ENCODE measurements at regions not wholly inside any gene's neighbourhood (a gene's known extent, or its start where the extent isn't known, plus 50 kb on each side); places are given as distances from the start of the nearest gene placed in this dataset.

DNA sequence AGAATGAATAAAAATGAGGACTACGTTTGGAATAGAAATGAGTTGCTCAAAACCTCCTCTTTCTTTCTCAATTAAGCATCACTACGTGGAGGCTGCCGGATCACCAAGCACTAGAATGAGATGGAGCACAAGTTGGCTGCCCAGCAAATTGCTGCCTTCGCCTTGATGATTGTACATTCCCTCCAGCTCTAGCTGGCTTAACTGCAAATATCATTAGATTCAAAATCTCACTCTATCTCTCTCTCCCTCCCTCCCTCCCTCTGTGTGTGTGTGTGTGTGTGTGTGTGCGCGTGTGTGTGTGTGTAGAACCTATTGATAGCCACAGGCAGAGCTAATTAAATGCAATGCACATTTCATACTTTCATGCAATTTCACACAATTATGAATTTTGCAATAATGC lies 310.7 kb upstream of the CDH4 start:
- no peak for DNase-seq

DNA sequence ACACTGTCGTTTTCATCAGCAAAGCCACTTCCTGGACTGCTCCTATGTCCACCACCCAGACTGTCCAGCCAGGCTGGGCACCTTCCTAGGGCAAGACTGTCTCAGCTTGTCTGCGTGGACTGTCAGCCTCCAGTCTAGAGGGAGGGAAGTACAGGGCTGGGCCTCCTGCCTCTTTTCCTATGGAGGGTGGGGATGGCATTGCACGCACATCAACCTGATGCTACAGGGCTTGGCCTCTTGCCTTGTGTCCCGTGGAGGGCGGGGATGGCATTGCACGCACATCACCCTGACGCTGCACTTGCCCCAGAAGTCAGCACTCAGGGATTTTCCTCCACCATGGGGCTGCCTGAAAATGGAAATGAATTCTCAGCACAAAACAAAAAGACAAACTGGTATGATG lies 304.2 kb upstream of the CDH4 start:
- DNase-seq = no peak

DNA sequence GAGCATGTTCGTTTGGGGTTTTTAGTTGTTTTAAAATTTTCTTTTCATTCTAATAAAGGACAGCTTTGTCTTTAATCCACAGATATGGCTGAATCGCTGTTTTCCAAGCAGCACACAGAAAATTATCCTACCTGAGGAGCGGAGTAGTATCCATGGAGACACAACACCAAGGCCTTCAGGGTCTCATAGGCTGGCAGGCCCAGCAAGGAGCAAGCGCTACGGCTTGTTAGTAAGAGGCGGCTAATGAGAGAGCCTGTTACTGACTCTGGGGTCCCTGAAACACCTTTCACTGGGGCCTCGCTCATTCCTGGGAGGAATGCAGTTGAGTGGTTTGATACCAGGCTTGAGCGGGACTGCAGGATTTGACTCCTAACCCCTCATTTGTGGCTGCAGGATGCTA lies 303.8 kb upstream of the CDH4 start:
- DNase-seq = no peak

DNA sequence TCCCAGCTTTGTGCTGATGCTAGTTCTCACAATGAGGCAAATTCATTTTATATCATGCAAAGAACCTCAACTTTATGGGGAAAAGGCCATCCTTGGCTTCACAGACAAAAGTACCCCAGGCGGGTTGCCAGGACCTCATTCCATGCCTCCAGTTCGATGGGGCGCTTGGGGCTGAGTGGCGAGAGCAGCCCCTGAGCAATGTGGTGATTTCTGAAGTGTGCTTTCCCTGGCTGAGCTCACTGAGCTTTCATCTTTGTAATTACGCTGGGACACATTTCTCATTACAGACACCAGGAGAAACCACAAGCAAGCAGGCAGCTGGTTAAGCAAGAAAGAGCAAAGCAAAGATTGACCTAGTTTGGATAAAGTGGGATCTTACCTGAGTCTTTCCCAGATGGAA lies 301.5 kb upstream of the CDH4 start:
- no peak for DNase-seq

DNA sequence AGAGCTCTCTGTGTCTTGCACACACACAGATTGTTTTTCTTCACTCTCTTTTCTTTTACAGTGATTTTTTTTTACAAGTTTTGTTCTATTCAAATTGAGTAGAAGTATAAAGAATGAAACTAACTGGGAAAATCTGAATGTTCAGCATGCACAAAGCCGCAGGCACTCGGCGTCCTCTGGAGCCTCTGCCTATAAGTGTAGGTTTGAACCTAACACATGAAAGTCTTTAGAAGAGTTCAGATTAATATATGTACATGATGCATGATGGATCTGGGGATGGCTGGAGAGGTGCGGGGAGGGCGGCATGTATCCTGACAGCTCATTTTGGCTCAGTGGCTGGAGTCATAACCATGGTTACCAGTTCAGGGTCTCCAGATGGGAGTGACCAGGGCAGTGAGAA lies 301.1 kb upstream of the CDH4 start:
- no peak for DNase-seq

DNA sequence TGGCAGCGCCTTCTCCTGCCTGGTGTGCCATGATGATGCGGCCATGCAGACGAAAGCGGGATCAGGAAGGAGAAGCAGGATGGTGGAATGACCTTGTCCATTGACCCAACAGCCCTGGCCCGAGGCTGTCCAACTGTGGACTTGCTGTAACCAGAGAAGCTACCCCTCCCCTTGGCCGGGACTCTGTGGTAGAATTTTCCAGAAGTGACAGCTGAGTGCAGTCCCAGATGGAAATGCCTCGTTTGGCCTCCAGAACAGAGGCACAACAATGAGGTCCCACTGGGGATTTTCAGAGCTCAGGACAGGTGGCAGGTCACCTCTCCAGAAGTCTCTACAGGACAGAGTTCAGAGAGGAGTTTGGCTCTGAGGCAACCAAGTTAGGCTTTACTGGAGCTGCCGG lies 299.2 kb upstream of the CDH4 start:
- DNase-seq = no peak

DNA sequence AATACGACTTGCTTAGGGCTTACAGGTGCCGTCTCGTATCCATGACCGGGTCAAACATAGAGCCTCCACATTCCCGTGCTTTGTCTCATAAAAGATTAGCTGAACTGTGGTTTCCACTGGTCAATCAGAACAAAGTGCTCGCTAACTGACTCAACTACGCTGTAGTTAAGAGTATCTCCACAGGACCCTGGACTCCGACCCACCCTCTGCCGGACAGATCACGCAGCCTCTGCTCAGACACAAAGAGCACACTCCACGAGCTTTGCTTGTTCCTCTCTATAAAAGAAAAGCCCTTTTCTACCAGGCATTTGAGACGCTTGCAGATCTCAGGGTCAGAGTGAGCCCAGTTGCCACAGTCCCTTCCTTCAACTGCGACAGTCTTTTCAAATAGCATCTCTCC lies 298.7 kb upstream of the CDH4 start:
- DNase-seq = no peak

DNA sequence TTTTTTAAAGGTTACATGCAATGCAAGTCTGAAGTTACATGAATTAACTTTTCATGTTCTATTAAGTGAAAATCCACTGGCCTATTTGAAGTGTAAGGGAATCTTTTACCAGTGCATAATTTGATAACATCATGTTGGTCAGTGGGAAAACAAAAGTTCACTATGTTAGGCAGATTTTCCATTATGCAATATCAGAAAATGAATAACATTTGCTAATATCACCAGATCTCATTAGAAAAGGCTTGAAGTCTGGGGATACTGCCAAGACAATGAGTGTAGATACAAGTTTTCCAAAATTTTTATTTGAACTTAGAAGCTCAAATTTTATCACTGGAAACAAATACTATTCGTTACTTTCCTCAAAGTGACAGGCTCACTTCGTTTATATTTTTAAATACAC lies 296.4 kb upstream of the CDH4 start:
- no peak for DNase-seq

DNA sequence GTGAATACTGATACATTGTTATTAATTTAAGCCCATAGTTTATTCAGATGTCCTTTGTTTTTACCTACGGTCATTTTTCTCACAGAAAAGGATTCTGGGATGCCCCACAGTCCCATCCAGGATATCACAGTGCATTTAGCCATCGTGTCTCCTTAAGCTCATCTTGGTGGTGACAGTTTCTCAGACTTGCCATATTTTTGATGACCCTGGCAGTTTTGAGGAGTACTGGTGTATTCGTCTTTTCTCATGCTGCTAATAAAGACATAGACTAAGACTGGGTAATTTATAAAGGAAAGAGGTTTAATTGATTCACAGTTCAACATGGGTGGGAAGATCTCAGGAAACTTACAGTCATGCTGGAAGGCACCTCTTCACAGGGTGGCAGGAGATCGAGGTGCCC lies 295.9 kb upstream of the CDH4 start:
- DNase-seq = no peak

DNA sequence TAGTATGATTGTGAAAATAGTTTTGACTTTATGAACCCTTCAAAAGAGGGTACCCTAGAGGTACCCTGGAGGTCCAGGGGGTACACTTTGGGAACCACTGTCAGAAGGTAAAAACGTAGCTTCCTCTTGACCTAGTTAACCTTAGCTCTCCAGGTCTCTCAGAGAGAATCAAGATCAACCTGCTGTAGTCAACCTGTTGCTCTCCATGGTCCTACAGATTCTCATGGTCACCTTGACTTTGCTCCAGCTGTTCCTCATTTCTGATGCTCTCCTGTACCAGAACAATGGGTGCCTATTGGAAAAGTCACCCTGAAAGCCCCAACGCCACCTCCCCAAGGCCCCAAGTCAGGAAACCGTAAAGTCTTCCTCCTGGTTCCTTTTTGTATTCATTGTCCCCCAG lies 294.4 kb upstream of the CDH4 start:
- DNase-seq = no peak

DNA sequence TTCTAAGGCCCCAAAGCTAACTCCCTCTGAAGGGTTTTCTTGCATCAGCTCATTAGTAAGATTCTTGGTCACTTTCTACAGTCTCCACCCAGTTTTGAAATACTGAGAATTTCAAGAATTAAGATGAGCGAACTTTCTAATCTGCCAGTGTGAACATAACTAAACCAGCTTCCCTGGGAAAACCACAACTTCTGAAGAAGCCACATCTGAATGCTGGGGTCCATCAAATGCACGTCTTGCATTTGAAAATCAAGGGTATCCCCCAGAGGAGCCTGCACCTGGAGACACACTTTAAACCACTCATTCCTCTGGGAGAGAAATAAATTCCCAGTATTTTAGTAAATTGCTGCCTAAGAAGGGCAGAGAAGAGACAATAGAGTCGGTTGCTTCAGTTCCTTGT lies 292.1 kb upstream of the CDH4 start:
- DNase-seq = no peak

DNA sequence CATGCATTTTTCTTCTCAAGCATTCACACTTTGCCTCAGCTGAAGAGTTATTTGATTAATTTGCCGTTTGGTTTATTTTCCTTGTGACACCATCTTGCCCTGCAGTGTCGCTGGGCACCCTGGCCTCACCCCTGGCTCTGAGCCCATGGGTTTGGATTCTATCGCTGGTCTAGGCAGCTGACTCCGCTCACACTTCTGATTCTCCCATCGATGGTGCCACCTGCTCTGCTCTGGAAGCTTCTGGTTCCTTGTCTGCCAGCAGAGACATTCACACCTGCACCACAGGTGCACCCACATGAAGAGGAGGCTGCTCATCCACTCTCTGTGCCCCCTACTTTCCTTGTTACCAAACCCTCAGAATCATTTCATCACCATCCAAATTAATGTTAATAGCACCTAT lies 291.6 kb upstream of the CDH4 start:
- DNase-seq = no peak

DNA sequence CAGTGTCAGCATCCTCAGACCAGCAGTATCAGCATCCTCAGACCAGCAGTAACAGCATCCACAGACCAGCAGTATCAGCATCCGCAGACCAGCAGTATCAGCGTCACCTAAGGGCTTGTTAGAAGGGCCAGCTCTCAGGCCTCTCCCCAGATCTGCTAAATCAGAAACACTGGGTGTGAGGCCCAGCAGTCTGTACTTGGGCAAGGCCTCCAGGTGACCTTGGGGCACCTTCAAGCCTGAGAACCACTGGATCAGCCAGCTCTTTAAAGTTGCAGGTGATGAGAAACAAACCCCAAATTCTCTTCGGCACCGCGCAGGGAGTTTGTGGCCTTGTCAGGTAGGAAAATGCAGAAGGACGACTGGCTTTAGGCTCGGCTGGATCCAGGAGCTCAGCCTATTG lies 290.5 kb upstream of the CDH4 start:
- DNase-seq = no peak

DNA sequence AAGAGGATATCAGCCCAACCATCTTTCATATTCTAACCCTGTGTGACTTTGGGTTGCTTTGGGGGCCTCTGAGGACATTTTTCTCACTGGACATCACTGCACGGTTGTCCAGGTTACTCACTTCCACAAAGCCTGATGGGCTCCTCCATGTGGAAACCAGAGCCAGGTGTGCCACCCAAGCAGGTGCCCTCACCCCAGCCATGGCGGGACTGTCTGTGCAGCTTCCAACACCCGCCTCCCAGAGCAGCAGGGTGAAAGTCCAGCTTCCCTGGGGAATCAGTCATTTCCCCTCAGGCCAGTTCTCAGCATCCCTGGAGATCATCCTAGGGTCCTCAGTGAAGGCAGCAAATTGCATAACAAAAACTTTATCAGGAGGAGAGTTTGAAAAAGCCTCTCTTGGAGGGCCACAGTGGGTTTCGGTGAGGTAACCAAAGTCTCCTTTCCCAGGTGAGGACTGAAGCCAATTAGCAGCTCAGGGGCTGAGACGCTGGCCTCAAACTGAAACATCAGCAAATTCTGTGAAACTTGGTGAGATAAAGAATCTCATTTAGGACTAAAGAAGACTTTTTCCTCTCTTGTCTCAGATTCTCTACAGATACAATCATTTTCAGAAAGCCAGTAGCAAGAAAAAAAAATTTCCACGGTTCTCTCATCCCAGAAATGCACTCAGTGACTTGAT lies 289.6 kb upstream of the CDH4 start:
- no peak for DNase-seq

DNA sequence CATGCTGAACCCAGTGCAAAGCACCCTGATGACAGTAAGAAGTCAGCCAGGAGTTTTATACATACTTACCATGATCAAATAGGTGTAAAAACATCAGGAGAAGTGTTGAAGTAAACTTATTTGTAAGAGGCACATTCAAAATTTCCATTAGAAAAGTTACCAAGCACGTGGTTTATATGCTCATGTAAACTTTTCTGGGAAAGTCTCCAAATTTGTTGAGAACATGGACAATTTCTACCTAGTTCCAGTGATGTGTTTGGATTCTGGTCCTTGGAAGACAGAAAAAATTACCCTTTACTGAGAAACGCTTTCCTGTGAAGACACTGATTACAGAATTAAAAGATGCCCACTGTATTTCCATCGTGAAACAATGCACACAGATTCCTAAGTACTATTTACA lies 288.9 kb upstream of the CDH4 start:
- DNase-seq = no peak

DNA sequence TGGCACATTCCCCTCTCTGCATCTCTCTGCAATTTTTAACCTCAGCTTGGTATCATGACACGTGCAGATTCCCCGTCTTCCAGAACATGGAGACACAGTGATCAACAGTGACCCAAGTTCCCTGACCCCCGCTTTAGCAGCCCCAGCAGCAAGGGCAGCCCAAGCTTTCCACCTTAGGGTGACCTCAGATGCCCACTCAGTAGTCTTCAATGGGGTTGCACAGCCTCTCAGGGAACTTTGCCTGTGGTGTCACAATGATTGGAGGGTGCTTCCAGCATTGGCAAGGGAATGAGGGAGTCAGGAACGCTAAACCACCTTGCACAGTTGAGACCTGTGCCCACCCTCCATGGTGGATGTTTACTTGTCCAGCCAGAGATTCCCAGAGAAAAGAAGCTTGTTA lies 287.1 kb upstream of the CDH4 start:
- DNase-seq = no peak

DNA sequence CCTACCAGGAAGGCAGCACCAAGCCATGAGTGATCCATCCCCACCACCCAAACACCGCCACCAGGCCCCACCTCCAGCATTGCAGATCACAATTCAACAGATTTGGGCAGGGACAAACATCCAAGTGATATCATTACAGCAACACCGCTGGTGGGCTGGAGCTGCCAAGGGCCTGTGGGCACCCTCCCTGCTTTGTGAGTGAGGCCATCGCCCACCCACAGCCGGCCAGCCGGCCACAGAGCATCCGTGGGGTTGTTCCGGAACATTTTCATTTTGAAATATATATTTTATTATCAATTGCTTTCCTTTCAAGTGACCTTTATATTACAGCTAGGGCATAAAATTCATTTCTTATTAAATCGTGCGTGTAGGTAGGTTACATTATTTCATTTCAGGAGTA lies 286.0 kb upstream of the CDH4 start:
- DNase-seq = no peak

DNA sequence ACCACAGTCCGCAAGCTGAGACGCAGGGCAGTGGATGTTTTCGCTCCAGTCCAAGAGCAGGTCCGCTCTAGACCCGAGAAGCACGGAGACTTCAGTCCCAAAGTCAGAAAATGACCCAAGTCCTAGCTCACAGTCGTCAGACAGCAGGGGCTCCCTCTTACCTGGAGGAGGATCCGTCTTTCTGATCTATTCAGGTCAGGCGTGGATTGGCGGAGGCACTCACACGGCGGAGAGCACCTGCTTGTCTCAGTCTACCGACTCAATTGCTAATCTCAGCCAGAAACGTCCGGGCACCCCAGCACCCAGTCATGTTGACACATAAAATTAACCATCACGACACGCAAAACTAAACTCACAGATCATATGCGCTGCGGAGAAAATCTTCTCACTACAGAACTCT lies 285.3 kb upstream of the CDH4 start:
- DNase-seq = no peak

DNA sequence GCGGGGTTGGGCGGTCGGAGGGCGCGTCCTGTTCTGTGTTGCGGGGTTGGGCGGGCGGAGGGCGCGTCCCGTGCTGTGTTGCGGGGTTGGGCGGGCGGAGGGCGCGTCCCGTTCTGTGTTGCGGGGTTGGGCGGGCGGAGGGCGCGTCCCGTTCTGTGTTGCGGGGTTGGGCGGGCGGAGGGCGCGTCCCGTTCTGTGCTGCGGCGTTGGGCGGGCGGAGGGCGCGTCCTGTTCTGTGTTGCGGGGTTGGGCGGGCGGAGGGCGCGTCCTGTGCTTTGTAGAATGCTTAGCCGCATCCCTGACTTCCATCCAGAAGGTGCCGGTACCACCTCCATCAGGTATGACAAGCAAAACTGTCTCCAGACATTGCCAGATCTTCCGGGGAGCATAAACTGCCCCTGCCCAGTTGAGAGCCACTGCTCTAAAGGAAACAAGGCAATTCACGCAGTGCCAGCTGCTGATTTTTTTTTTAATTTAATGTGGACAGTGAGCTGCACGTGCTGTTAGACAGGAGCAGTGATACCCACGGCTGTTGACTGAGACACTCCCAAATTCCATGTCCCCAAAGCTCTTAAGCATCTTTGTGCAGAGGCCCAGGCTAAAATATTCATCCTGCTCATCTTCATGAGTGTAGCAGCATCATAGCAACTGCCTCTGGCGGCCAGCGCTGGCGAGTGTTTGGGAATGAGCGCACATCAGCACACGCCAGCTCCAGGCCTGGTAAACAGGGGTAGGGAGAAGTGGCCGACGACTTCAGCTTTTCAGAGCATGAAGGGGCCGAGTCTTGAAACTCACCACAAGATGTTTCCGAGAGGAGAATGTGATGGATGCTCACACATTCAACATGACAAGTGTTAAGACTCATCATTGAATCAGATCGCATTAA lies 284.4 kb upstream of the CDH4 start:
- no peak for DNase-seq

DNA sequence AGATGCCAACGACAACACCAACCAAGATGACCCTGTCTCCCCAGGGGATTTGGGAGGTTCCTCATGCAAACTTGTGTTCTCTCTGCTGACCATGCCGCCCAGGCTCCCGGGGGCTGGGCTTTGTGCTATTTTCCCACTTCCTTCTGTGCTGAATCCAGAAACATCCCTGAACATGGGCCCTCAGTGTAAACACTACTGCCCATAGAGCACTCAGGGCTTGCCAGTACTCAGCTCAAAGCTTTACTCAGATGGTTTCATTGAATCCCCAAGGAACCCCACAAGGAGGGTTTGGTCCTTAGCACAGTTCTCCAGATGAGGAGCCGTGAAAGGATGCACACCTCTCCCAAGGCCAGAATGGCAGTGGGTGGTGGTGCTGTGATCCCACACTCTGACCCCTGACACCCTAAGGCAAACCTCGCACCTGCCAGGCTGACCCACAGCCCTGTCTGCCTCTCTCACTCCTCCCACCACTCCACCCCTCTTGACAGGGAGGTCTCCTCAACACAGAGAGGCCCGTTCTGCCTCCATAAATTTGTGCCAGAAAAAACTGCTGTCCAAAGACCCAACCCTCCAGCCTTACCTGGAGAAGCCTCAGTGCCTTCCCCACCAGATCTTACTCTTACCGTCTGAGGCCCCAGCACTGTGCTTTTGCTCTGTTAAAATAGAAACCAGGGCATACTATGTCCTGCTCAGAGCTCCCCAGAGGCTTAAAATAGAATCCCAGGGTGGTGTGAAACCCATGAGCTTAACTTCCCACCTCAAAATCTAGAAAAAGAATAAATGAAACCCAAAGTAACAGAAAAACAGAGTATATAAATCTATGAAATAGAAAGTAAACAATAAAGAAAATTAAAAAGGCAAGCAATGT lies 283.0 kb upstream of the CDH4 start:
- DNase-seq = no peak

DNA sequence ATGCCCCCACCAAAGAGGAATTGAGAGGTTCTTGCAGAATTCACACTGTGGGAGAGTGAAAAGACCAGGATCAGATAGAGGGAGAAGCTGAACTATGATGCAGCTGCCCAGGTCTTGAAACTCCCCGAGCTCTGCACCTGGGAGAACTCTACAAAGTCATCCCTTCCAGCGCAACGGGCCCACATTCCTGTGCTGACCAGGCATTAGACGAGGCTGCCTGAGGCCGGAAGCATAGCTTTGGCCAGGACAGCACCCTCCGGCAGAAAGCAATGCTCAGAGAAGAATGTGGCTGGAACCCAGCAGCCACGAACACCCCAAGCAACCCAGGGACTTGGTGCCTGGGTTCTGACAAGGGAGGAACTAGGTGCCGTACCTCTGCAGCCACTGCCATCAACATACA lies 281.5 kb upstream of the CDH4 start:
- no peak for DNase-seq

DNA sequence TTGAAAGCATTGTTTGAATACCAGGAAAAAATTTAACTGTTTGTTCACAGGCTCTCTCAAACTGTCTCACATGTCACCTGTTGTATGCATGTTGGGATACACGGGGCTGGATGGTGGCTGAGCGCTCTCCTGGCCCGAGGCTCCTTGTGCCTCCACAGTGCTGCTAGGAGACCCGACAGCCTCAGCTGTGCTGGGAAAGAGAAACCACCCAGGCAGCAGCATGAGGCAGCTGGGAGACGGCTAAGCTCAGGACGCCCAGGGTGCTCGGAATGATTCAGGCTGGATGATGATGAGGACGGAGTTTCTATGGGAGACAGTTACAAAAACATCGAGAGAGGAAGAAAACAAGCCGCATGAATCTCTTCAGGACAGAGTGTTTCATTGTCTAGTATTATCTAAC lies 278.0 kb upstream of the CDH4 start:
- DNase-seq = no peak

DNA sequence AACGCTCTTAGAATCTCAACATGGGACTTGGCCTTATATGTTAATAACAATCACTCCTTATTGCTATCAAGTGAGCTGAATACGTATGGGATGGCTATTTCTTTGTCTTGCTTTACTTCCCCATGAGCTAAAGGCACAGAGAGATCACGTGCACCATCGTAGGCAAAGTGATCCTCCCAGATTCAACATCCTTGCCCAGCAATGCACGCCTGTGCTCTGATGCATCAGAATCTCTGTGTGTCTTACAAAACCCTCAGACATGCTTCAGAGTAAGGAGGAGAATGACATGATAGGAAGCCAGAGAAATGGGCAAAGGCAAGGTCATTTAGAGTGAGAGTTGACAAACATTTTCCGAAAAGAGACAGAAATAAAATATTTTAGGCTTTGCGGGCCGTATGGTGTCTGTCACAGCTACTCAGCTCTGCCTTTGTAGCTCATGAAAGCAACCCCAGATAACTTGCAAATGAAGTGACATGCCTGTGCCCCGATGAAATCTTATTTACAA lies 277.6 kb upstream of the CDH4 start:
- no peak for DNase-seq

DNA sequence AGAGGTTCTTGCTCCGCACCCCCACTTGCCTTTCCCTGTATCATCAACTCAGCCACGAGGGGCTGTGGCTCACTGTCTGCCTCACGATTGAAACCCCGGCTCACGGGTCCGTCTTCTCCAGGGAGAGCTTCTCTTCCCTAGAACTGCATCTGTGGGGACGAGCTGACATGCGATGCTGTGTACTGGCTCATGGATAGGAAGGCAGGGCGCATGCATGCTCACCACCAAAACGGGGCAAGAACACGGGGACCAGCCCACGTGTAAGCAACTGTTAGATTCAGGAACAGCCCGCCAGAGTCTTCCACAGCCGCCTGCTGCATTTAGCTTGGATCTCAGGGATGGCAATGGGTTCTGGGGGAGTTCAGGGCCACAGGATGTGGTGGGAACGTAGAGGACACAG lies 275.9 kb upstream of the CDH4 start:
- DNase-seq = no peak

Measured in activated CD4-positive, alpha-beta T cell treated with anti-CD3 and anti-CD28 coated beads, Interleukin-10, Interleukin-2, amounts not matched to agents 100 ng/mL and 50 ng/mL, durations not matched to agents 16 hours and 8 hours (primary cell).